ENCODE measurements at regions not wholly inside any gene's neighbourhood (a gene's known extent, or its start where the extent isn't known, plus 50 kb on each side); places are given as distances from the start of the nearest gene placed in this dataset.

GRCh38 chr9:16157216-16157615 is 604.4 kb downstream of the CCDC171 start:
- TF ChIP-seq NR2F2 (IDR thresholded peaks at IDR 0.05): no peak
- TF ChIP-seq REST (IDR thresholded peaks at IDR 0.05): no peak
- no peak for TF ChIP-seq CTCF (IDR thresholded peaks at IDR 0.05; ENCODE audit: low read depth, low read length, missing input control)
- no peak for TF ChIP-seq HNF4A (conservative IDR thresholded peaks at IDR 0.05)
- no peak for TF ChIP-seq JUND (IDR thresholded peaks at IDR 0.05)
- TF ChIP-seq MAX (IDR thresholded peaks at IDR 0.05): no peak
- TF ChIP-seq GABPA (IDR thresholded peaks at IDR 0.05 in 1 of 2, conservative IDR thresholded peaks at IDR 0.05 in 1 of 2): no peak
- no peak for TF ChIP-seq YY1 (IDR thresholded peaks at IDR 0.05)
- no peak for TF ChIP-seq EGR1 (IDR thresholded peaks at IDR 0.05; ENCODE audit: low read depth in 2 of 2)
- TF ChIP-seq RXRA (IDR thresholded peaks at IDR 0.05): no peak

All from liver (tissue), 3 donors.